Fibroblast of lung (primary cell): ENCODE measurements at regions not wholly inside any gene's neighbourhood (a gene's known extent, or its start where the extent isn't known, plus 50 kb on each side); places are given as distances from the start of the nearest gene placed in this dataset.

Experiments
- DNase-seq, 2 donors: peaks; one replicate each; pipeline versions ENCODE4 v3.0.0 to v3.0.0-alpha.2; 2010; ENCODE audit warnings: low read depth in 2 of 2
- H2AFZ ChIP-seq: 2 replicates; pipeline ENCODE4 v1.5.1; 2012; ENCODE audit warnings: low read length, control low read depth, inconsistent platforms
- H3K27ac ChIP-seq: 2 replicates; pipeline ENCODE4 v1.5.1; 2011; ENCODE audit warnings: low read length, control low read depth; ENCODE audit not compliant: insufficient read depth
- H3K27me3 ChIP-seq: 2 replicates; pipeline ENCODE4 v1.5.1; 2011; ENCODE audit warnings: mild to moderate bottlenecking, low read length; ENCODE audit not compliant: control insufficient read depth, insufficient read depth
- H3K36me3 ChIP-seq: 2 replicates; pipeline ENCODE4 v1.5.1; 2011; ENCODE audit warnings: low read length; ENCODE audit not compliant: control insufficient read depth, insufficient read depth
- H3K4me1 ChIP-seq: 2 replicates; pipeline ENCODE4 v1.5.1; 2011; ENCODE audit warnings: low read length; ENCODE audit not compliant: control insufficient read depth, insufficient read depth; ENCODE audit errors: extremely low read depth
- H3K4me2 ChIP-seq: 2 replicates; pipeline ENCODE4 v1.5.1; 2011; ENCODE audit warnings: low read length, control low read depth; ENCODE audit not compliant: insufficient read depth; ENCODE audit errors: extremely low read depth
- H3K4me3 ChIP-seq, 4 experiments: fragments of 200-600 bp in 1 of 4; sonication (generic) in 1 of 4; replicated peaks in 1 of 4; 2 replicates each; pipeline ENCODE4 v1.5.1; 2011 to 2016; ENCODE audit warnings: low read length in 4 of 4, low read depth in 3 of 4, mild to moderate bottlenecking in 3 of 4, control low read depth in 2 of 4, inconsistent platforms in 1 of 4, mixed read lengths in 1 of 4; ENCODE audit not compliant: insufficient read depth in 1 of 4; ENCODE audit errors: control extremely low read depth in 1 of 4
- H3K79me2 ChIP-seq: 2 replicates; pipeline ENCODE4 v1.5.1; 2012; ENCODE audit warnings: mild to moderate bottlenecking, low read length, inconsistent platforms; ENCODE audit not compliant: control insufficient read depth, insufficient read depth
- H3K9ac ChIP-seq: 2 replicates; pipeline ENCODE4 v1.5.1; 2011; ENCODE audit warnings: mild to moderate bottlenecking, low read length, control low read depth; ENCODE audit not compliant: insufficient read depth
- H3K9me3 ChIP-seq: 2 replicates; pipeline ENCODE4 v1.5.1; 2012; ENCODE audit warnings: low read depth, low read length; ENCODE audit not compliant: control insufficient read depth, insufficient read depth
- H4K20me1 ChIP-seq: 2 replicates; pipeline ENCODE4 v1.5.1; 2011; ENCODE audit warnings: low read length; ENCODE audit not compliant: control insufficient read depth, insufficient read depth; ENCODE audit errors: extremely low read depth
- EZH2 ChIP-seq: IDR thresholded peaks from 2 replicates; pipeline ENCODE4 v1.5.1; 2012; ENCODE audit warnings: low read length, control low read depth, mild to moderate bottlenecking; ENCODE audit errors: missing control alignments
- TF ChIP-seq, protein P1 (sequence below), 2 donors: IDR thresholded peaks in 1 of 2; conservative IDR thresholded peaks in 1 of 2; 1 replicate in 1 of 2; 2 replicates in 1 of 2; pipeline ENCODE4 v1.5.1; 2011 to 2012; ENCODE audit warnings: low read length in 2 of 2, control low read depth in 1 of 2, inconsistent platforms in 1 of 2, low read depth in 1 of 2, mild to moderate bottlenecking in 1 of 2

- TF ChIP-seq EZH2 = no peak
- TF ChIP-seq, protein P1, sequence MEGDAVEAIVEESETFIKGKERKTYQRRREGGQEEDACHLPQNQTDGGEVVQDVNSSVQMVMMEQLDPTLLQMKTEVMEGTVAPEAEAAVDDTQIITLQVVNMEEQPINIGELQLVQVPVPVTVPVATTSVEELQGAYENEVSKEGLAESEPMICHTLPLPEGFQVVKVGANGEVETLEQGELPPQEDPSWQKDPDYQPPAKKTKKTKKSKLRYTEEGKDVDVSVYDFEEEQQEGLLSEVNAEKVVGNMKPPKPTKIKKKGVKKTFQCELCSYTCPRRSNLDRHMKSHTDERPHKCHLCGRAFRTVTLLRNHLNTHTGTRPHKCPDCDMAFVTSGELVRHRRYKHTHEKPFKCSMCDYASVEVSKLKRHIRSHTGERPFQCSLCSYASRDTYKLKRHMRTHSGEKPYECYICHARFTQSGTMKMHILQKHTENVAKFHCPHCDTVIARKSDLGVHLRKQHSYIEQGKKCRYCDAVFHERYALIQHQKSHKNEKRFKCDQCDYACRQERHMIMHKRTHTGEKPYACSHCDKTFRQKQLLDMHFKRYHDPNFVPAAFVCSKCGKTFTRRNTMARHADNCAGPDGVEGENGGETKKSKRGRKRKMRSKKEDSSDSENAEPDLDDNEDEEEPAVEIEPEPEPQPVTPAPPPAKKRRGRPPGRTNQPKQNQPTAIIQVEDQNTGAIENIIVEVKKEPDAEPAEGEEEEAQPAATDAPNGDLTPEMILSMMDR (conservative IDR thresholded peaks at IDR 0.05 in 1 of 2, IDR thresholded peaks at IDR 0.05 in 1 of 2; ENCODE audit: low read depth in 1 of 2, low read length in 2 of 2) = no peak
- Histone ChIP-seq H3K27me3 (peaks cover 6% of the 10 kb centered on the region), H3K27ac (no peak overlapping the region), H3K4me2 (no peak overlapping the region), H3K9ac (no peak overlapping the region), H3K79me2 (no peaks in the 10 kb centered on the region), H3K9me3 (no peaks in the 10 kb centered on the region), H4K20me1 (no peaks in the 10 kb centered on the region), H3K4me1 (no peaks in the 10 kb centered on the region), H3K4me3 (no peak overlapping the region), H2AFZ (no peak overlapping the region), H3K36me3 (no peaks in the 10 kb centered on the region)
- no peak for DNase-seq
Observed at GRCh38 chr4:152157629-152158028, 378.3 kb downstream of the FBXW7 start.

DNA sequence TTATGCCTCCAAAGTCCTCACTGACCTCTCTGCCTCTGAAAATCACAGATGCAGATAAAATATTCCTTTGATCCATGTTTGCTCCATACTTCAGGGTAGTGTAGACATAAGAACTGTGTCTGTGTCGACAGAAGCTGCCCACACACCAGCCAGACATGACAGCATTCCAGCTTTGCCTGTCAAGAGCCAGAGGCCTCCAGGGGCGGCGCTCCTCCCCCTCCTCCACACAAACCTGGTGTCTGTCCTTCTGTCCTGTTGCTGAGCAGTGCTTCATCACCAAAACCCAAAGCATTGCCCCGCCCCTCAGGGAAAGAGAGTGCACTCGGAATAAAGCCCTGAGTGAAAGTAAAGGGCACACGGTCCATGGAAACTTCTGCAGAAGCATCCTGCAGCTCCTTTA is 379.4 kb downstream of the FBXW7 start:
- Histone ChIP-seq H3K4me1 (no peaks in the 10 kb centered on the region), H3K27ac (no peak overlapping the region), H3K4me3 (no peak overlapping the region), H4K20me1 (no peaks in the 10 kb centered on the region), H3K79me2 (no peaks in the 10 kb centered on the region), H2AFZ (no peak overlapping the region), H3K36me3 (no peaks in the 10 kb centered on the region), H3K9ac (no peak overlapping the region), H3K4me2 (no peak overlapping the region), H3K27me3 (peaks cover 6% of the 10 kb centered on the region), H3K9me3 (no peaks in the 10 kb centered on the region)
- no peak for TF ChIP-seq EZH2
- TF ChIP-seq, protein P1 (conservative IDR thresholded peaks at IDR 0.05 in 1 of 2, IDR thresholded peaks at IDR 0.05 in 1 of 2; ENCODE audit: low read depth in 1 of 2, low read length in 2 of 2) = no peak
- no peak for DNase-seq

DNA sequence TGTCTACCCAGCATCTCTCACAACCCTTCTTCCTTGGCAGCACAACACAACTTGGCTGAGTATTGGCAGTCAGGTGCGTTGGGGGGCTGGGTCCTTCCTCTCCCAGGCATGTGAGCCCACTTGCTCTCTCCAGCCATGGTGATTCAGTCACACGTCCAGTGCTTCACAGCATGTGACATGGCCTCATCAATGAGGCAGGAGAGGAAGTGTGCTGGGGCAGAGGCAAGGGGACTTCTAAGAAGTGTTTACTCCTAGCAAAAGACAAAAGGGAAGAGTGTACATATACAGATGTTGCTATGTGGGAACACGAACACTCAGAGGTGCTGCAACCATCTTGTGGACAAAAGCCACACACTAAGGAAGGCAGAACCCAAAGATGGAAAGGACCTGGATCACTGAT is 380.8 kb downstream of the FBXW7 start:
- H3K27ac ChIP-seq = no peak overlapping the region
- TF ChIP-seq EZH2 = no peak
- TF ChIP-seq, protein P1 (conservative IDR thresholded peaks at IDR 0.05 in 1 of 2, IDR thresholded peaks at IDR 0.05 in 1 of 2; ENCODE audit: low read depth in 1 of 2, low read length in 2 of 2) = no peak
- no peaks in the 10 kb centered on the region for H3K79me2 ChIP-seq
- no peak overlapping the region for H3K4me3 ChIP-seq
- H3K9ac ChIP-seq = no peak overlapping the region
- no peak for DNase-seq
- H2AFZ ChIP-seq = no peak overlapping the region
- H3K36me3 ChIP-seq = no peaks in the 10 kb centered on the region
- peaks cover 6% of the 10 kb centered on the region for H3K27me3 ChIP-seq
- no peaks in the 10 kb centered on the region for H3K9me3 ChIP-seq
- no peak overlapping the region for H3K4me2 ChIP-seq
- no peaks in the 10 kb centered on the region for H4K20me1 ChIP-seq
- no peaks in the 10 kb centered on the region for H3K4me1 ChIP-seq
